ENCODE measurements at regions not wholly inside any gene's neighbourhood (a gene's known extent, or its start where the extent isn't known, plus 50 kb on each side); places are given as distances from the start of the nearest gene placed in this dataset.

- no peak overlapping the region for H3K4me3 ChIP-seq (ENCODE audit: low read depth, low read length)
- H3K4me1 ChIP-seq (ENCODE audit: control insufficient read depth, insufficient read depth, low read length), result no peaks in the 10 kb centered on the region
- TF ChIP-seq ZNF645 (tag by site-specific recombination; IDR thresholded peaks at IDR 0.05) (no peak), AEBP2 (tag by site-specific recombination; IDR thresholded peaks at IDR 0.05; ENCODE audit: borderline replicate concordance) (no peak), ZNF664 (tag by site-specific recombination; IDR thresholded peaks at IDR 0.05) (no peak), ZBTB26 (tag by site-specific recombination; optimal IDR thresholded peaks at IDR 0.05) (no peak), ZNF677 (tag by site-specific recombination; IDR thresholded peaks at IDR 0.05) (no peak), ZBTB6 (tag by site-specific recombination; IDR thresholded peaks at IDR 0.05) (no peak), ZNF530 (tag by site-specific recombination; IDR thresholded peaks at IDR 0.05; ENCODE audit: low read depth) (no peak), INSM2 (tag by site-specific recombination; IDR thresholded peaks at IDR 0.05) (no peak), ZNF121 (tag by site-specific recombination; IDR thresholded peaks at IDR 0.05) (no peak), ZNF843 (tag by site-specific recombination; IDR thresholded peaks at IDR 0.05) (no peak), BCL6B (tag by site-specific recombination; IDR thresholded peaks at IDR 0.05) (no peak)
- no peak overlapping the region for H3K27ac ChIP-seq (ENCODE audit: extremely low read depth, low read depth, low read length)
- no peaks in the 10 kb centered on the region for H3K9me3 ChIP-seq (ENCODE audit: control insufficient read depth, insufficient read depth, low read depth, low read length)
- ChIA-PET POLR2A (no interaction called here), CTCF (no interaction called here)
- H3K36me3 ChIP-seq (ENCODE audit: control insufficient read depth in 2 of 2, insufficient read depth in 1 of 2, low read length in 2 of 2), result no peaks in the 10 kb centered on the region
These were observed 86.8 kb downstream of the ZC3H11B start for GRCh38 chr1:219526074-219526473.

GRCh38 chr1:219523411-219523810, 89.5 kb downstream of the ZC3H11B start:
- H3K4me1 ChIP-seq (ENCODE audit: control insufficient read depth, insufficient read depth, low read length), result 0 out of 2 replicates have a peak, but pooled peaks cover 2% of the 10 kb centered on the region
- ChIA-PET CTCF (interaction anchor here (0.6 kb wide), 1 partner anchor 517 kb away, joined by 5 read pairs; no protein-coding TSS in a partner anchor), POLR2A (no interaction called here)
- no peak overlapping the region for H3K4me3 ChIP-seq (ENCODE audit: low read depth, low read length)
- H3K9me3 ChIP-seq (ENCODE audit: control insufficient read depth, insufficient read depth, low read depth, low read length), result no peaks in the 10 kb centered on the region
- TF ChIP-seq ZNF19 (tag by site-specific recombination; IDR thresholded peaks at IDR 0.05; ENCODE audit: low read depth) (no peak), ZNF404 (tag by site-specific recombination; IDR thresholded peaks at IDR 0.05) (no peak), ZNF362 (tag by site-specific recombination; IDR thresholded peaks at IDR 0.05) (no peak), KLF8 (tag by site-specific recombination; IDR thresholded peaks at IDR 0.05) (no peak)
- no peak overlapping the region for H3K27ac ChIP-seq (ENCODE audit: extremely low read depth, low read depth, low read length)
- no peaks in the 10 kb centered on the region for H3K36me3 ChIP-seq (ENCODE audit: control insufficient read depth in 2 of 2, insufficient read depth in 1 of 2, low read length in 2 of 2)
